MM.1S (cell line): ENCODE measurements at regions not wholly inside any gene's neighbourhood (a gene's known extent, or its start where the extent isn't known, plus 50 kb on each side); places are given as distances from the start of the nearest gene placed in this dataset.

Source experiments
- DNase-seq: peaks from one replicate; pipeline ENCODE4 v3.0.0-alpha.2; 2015
- H2AFZ ChIP-seq: fragments of 300-600 bp; sonication (generic); 2 replicates; pipeline ENCODE4 v1.6.0; 2016; ENCODE audit warnings: antibody characterized with exemption, low read length
- H3F3A ChIP-seq: fragments of 300-600 bp; sonication (generic); 2 replicates; pipeline ENCODE4 v1.6.1; 2016; ENCODE audit warnings: mild to moderate bottlenecking, antibody characterized with exemption, low read length, moderate library complexity, mixed read lengths; ENCODE audit not compliant: insufficient read depth
- H3K27ac ChIP-seq: fragments of 300-600 bp; sonication (generic); 2 replicates; pipeline ENCODE4 v1.5.1; 2016; ENCODE audit warnings: mild to moderate bottlenecking, low read length
- H3K27me3 ChIP-seq: fragments of 300-600 bp; sonication (generic); replicated peaks from 2 replicates; pipeline ENCODE4 v1.6.0; 2016; ENCODE audit warnings: low read length; ENCODE audit not compliant: insufficient read depth
- H3K36me3 ChIP-seq: fragments of 300-600 bp; sonication (generic); replicated peaks from 2 replicates; pipeline ENCODE4 v1.6.1; 2016; ENCODE audit warnings: mild to moderate bottlenecking, low read length, mixed read lengths; ENCODE audit not compliant: insufficient read depth
- H3K4me1 ChIP-seq: fragments of 300-600 bp; sonication (generic); 2 replicates; pipeline ENCODE4 v1.6.1; 2016; ENCODE audit warnings: low read length, mixed read lengths
- H3K4me2 ChIP-seq: fragments of 300-600 bp; sonication (generic); 2 replicates; pipeline ENCODE4 v1.6.0; 2016; ENCODE audit warnings: low read depth, low read length
- H3K4me3 ChIP-seq: fragments of 300-600 bp; sonication (generic); 2 replicates; pipeline ENCODE4 v1.5.1; 2016; ENCODE audit warnings: low read length, mixed read lengths
- H3K79me2 ChIP-seq: fragments of 300-600 bp; sonication (generic); 2 replicates; pipeline ENCODE4 v1.6.1; 2016; ENCODE audit warnings: mixed run types, low read length, mixed read lengths
- H3K9ac ChIP-seq: fragments of 300-600 bp; sonication (generic); 2 replicates; pipeline ENCODE4 v1.6.1; 2016; ENCODE audit warnings: low read length, mixed read lengths
- H3K9me2 ChIP-seq: fragments of 300-600 bp; sonication (generic); replicated peaks from 2 replicates; pipeline ENCODE4 v1.6.1; 2016; ENCODE audit warnings: mild to moderate bottlenecking, low read length, mixed read lengths; ENCODE audit not compliant: insufficient read depth
- H3K9me3 ChIP-seq: fragments of 300-600 bp; sonication (generic); replicated peaks from 2 replicates; pipeline ENCODE4 v1.6.1; 2016; ENCODE audit warnings: mild to moderate bottlenecking, low read length, mixed read lengths; ENCODE audit not compliant: insufficient read depth
- H4K20me1 ChIP-seq: fragments of 300-600 bp; sonication (generic); 2 replicates; pipeline ENCODE4 v1.6.1; 2016; ENCODE audit warnings: mild to moderate bottlenecking, low read length, moderate library complexity, mixed read lengths; ENCODE audit not compliant: insufficient read depth
- EZH2 ChIP-seq: fragments of 300-600 bp; sonication (generic); optimal IDR thresholded peaks from 2 replicates; pipeline ENCODE3; 2017; ENCODE audit warnings: low read depth, mild to moderate bottlenecking, antibody characterized with exemption, low read length, mixed read lengths
- EZH2phosphoT487 ChIP-seq: fragments of 300-600 bp; sonication (generic); IDR thresholded peaks from 2 replicates; pipeline ENCODE4 v1.6.1; 2018; ENCODE audit warnings: antibody characterized with exemption, low read length
- TF ChIP-seq, protein P1 (sequence below): fragments of 300-600 bp; sonication (generic); IDR thresholded peaks from 2 replicates; pipeline ENCODE4 v1.5.1; 2016; ENCODE audit warnings: antibody characterized with exemption, low read length, mixed read lengths

DNA sequence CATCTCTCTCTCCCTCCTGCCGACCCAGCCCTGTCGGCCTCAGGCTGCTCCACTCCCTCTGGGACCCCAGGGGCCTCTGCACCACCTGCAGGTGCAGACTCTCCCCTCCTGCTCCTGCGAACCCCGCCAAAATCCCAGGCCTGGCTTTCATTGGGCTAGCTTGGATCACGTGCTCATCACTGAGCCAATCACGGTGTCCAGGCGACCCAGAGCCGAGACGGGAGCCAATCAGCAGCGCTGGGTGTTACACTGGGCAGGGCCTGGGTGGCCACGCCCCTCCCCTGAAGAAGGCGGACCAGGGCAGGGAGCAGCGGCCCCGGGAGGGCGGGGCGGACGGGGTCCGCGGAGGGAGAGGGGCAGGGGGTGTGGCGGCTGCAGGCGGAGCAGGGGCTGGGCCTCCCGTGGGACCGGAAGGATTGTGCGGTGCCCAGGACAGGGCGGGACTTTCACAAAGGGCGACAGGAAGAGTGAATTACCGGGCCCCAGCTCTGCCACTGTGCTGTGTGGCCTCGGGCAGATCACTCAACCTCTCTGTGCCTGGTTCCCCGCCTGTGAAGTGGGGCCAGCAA is 66.6 kb upstream of the FBRSL1 start:
- Histone ChIP-seq H3F3A (no peaks in the 10 kb centered on the region), H3K9me3 (no peaks in the 10 kb centered on the region), H3K27ac (no peak overlapping the region), H3K4me1 (no peaks in the 10 kb centered on the region), H2AFZ (no peak overlapping the region), H4K20me1 (no peaks in the 10 kb centered on the region), H3K4me2 (no peak overlapping the region), H3K36me3 (no peaks in the 10 kb centered on the region), H3K79me2 (no peaks in the 10 kb centered on the region), H3K27me3 (peaks cover 54% of the 10 kb centered on the region), H3K9me2 (no peaks in the 10 kb centered on the region), H3K9ac (no peak overlapping the region), H3K4me3 (no peak overlapping the region)
- TF ChIP-seq, protein P1, sequence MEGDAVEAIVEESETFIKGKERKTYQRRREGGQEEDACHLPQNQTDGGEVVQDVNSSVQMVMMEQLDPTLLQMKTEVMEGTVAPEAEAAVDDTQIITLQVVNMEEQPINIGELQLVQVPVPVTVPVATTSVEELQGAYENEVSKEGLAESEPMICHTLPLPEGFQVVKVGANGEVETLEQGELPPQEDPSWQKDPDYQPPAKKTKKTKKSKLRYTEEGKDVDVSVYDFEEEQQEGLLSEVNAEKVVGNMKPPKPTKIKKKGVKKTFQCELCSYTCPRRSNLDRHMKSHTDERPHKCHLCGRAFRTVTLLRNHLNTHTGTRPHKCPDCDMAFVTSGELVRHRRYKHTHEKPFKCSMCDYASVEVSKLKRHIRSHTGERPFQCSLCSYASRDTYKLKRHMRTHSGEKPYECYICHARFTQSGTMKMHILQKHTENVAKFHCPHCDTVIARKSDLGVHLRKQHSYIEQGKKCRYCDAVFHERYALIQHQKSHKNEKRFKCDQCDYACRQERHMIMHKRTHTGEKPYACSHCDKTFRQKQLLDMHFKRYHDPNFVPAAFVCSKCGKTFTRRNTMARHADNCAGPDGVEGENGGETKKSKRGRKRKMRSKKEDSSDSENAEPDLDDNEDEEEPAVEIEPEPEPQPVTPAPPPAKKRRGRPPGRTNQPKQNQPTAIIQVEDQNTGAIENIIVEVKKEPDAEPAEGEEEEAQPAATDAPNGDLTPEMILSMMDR: no peak
- TF ChIP-seq EZH2: no peak
- no peak for TF ChIP-seq EZH2phosphoT487
- no peak for DNase-seq

DNA sequence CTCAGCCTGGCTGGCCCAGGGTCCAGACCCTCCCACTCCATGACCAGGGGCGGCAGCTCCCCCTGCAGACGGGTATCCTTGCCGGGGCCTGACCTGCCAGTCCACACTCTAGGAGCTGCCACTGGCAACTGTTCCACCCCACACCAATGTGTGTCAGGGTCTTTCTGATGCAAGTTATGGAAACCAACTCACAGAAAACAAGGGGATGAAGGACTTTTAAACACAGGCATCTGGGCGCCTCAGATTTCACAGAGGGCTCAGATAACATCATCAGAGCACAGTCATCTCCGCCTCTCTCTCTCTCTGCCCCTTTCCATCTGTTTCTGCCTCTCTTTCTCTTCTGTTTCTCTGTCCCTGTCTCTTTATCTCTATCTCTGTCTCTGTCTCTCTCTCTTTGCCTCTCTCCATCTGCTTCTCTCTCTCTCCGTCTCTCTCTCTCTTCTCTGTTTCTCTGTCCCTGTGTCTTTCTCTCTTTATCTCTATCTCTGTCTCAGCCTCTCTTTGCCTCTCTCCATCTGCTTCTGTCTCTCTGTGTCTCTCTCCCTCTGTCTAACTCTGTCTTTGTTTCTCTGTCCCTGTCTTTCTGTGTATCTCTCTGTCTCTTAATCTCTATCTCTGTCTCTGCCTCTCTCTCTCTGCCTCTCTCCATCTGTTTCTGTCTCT is 67.4 kb upstream of the FBRSL1 start:
- DNase-seq: no peak

DNA sequence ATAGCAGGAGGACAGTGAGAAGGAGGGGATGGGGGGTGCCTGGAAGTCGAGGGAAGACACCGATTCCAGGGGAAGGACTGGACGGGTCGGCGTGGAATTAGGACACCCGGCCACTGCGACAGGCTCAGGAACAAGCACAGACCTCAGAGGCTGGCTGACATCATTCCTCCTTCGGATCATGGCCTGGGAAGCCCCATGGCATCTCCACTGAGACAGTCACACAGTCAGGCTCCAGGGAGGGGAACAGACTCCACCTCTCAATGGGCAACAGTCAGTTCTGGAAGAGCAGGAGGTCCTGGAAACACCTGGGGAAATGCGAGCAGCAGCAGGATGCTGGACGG is 67.9 kb upstream of the FBRSL1 start:
- Histone ChIP-seq H3K27me3 (peaks cover 51% of the 10 kb centered on the region), H3K9me2 (no peaks in the 10 kb centered on the region), H3K4me3 (no peak overlapping the region), H3K9me3 (no peaks in the 10 kb centered on the region), H2AFZ (no peak overlapping the region), H3K27ac (no peak overlapping the region), H3K9ac (no peak overlapping the region), H4K20me1 (no peaks in the 10 kb centered on the region), H3K79me2 (no peaks in the 10 kb centered on the region), H3F3A (no peaks in the 10 kb centered on the region), H3K36me3 (no peaks in the 10 kb centered on the region), H3K4me1 (no peaks in the 10 kb centered on the region), H3K4me2 (no peak overlapping the region)
- TF ChIP-seq EZH2 (no peak), EZH2phosphoT487 (no peak)
- TF ChIP-seq, protein P1: no peak
- DNase-seq: no peak

More for the DNA sequence above, 67.4 kb upstream of the FBRSL1 start:
- TF ChIP-seq EZH2phosphoT487: no peak
- TF ChIP-seq, protein P1: no peak
- TF ChIP-seq EZH2: no peak
- no peak overlapping the region for H2AFZ ChIP-seq
- H3K4me2 ChIP-seq: no peak overlapping the region
- H3K27me3 ChIP-seq: peaks cover 52% of the 10 kb centered on the region
- H4K20me1 ChIP-seq: no peaks in the 10 kb centered on the region
- H3K36me3 ChIP-seq: no peaks in the 10 kb centered on the region
- no peaks in the 10 kb centered on the region for H3K4me1 ChIP-seq
- no peak overlapping the region for H3K27ac ChIP-seq
- H3K9me3 ChIP-seq: no peaks in the 10 kb centered on the region
- H3K4me3 ChIP-seq: no peak overlapping the region
- H3F3A ChIP-seq: no peaks in the 10 kb centered on the region
- no peaks in the 10 kb centered on the region for H3K79me2 ChIP-seq
- no peaks in the 10 kb centered on the region for H3K9me2 ChIP-seq
- H3K9ac ChIP-seq: no peak overlapping the region
